ENCODE measurements at regions not wholly inside any gene's neighbourhood (a gene's known extent, or its start where the extent isn't known, plus 50 kb on each side); places are given as distances from the start of the nearest gene placed in this dataset.
A peak's percentile ranks its signal among the peaks of the same experiment; 100 is the strongest.

GRCh38 chr5:125814119-125814518 is 609.1 kb upstream of the GRAMD2B start:
- Histone ChIP-seq H3K79me2 (ENCODE audit: low read length) (no peaks in the 10 kb centered on the region), H3K9me2 (replicated peaks; ENCODE audit: low read length) (no peaks in the 10 kb centered on the region), H3K9me3 (ENCODE audit: low read length) (no peaks in the 10 kb centered on the region), H2AFZ (ENCODE audit: low read length) (no peak overlapping the region), H4K20me1 (ENCODE audit: low read length) (no peaks in the 10 kb centered on the region), H3K4me1 (ENCODE audit: insufficient read depth, low read length) (no peaks in the 10 kb centered on the region), H3K4me2 (ENCODE audit: low read length) (no peak overlapping the region), H3F3A (ENCODE audit: low read length, unreplicated experiment) (no peaks in the 10 kb centered on the region), H3K27ac (ENCODE audit: low read length) (no peak overlapping the region), H3K27me3 (ENCODE audit: low read length) (no peaks in the 10 kb centered on the region), H3K4me3 (ENCODE audit: low read length) (no peak overlapping the region), H3K36me3 (ENCODE audit: low read depth, low read length) (no peaks in the 10 kb centered on the region), H3K9ac (ENCODE audit: low read length) (no peak overlapping the region)
- BruUV-seq (replicated peaks) = no TSS peak
- CTCF ChIA-PET = no interaction called here
- TF ChIP-seq EZH2phosphoT487 (IDR thresholded peaks at IDR 0.05; ENCODE audit: borderline replicate concordance, low read length) (no peak), EZH2 (IDR thresholded peaks at IDR 0.05; ENCODE audit: low read length, unreplicated experiment) (no peak), CTCF (conservative IDR thresholded peaks at IDR 0.05; ENCODE audit: low read depth, low read length) (no peak)
- no peak for DNase-seq
- intact Hi-C loops (cut with micrococcal nuclease) = no loop called here
- ATAC-seq = no peak
- POLR2A ChIA-PET (ENCODE audit: unreplicated experiment) = no interaction called here

DNA sequence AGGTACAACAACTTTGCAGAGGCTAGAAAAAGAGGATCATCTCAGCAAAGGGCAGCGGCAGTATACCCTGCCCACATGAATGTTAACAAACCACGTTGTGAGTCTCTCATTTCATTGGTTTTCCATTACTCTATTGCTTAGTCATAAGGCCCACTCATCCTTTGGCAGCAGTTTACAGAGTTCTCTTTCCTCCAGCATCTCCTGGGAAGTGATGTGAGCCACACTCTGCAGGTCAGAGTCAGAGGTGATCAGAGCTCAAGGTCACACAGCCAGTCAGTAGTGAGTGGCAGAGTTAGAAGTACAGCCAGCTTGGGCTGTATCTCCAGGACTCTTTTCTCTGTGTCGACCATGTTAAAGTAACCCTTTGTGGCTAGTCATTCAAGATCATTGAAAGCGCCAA is 599.6 kb upstream of the GRAMD2B start:
- Histone ChIP-seq H3K4me1 (ENCODE audit: insufficient read depth, low read length) (peaks cover 3% of the 10 kb centered on the region; the same call in 1 of the 2 replicates), H3K9me2 (replicated peaks; ENCODE audit: low read length) (no peaks in the 10 kb centered on the region), H3K27ac (ENCODE audit: low read length) (no peak overlapping the region), H3K4me2 (ENCODE audit: low read length) (no peak overlapping the region), H3K9me3 (ENCODE audit: low read length) (no peaks in the 10 kb centered on the region), H3K4me3 (ENCODE audit: low read length) (no peak overlapping the region), H3K79me2 (ENCODE audit: low read length) (no peaks in the 10 kb centered on the region), H3K36me3 (ENCODE audit: low read depth, low read length) (no peaks in the 10 kb centered on the region), H3K9ac (ENCODE audit: low read length) (no peak overlapping the region), H3K27me3 (ENCODE audit: low read length) (no peaks in the 10 kb centered on the region), H2AFZ (ENCODE audit: low read length) (no peak overlapping the region), H3F3A (ENCODE audit: low read length, unreplicated experiment) (no peaks in the 10 kb centered on the region), H4K20me1 (ENCODE audit: low read length) (no peaks in the 10 kb centered on the region)
- peak; percentile 67 for DNase-seq
- BruUV-seq (replicated peaks) = no TSS peak
- CTCF ChIA-PET = no interaction called here
- TF ChIP-seq EZH2 (IDR thresholded peaks at IDR 0.05; ENCODE audit: low read length, unreplicated experiment) (no peak), EZH2phosphoT487 (IDR thresholded peaks at IDR 0.05; ENCODE audit: borderline replicate concordance, low read length) (no peak), CTCF (conservative IDR thresholded peaks at IDR 0.05; ENCODE audit: low read depth, low read length) (no peak)
- ATAC-seq = peak; percentile 64
- POLR2A ChIA-PET (ENCODE audit: unreplicated experiment) = no interaction called here
- intact Hi-C loops (cut with micrococcal nuclease) = no loop called here

GRCh38 chr5:125826214-125826613 is 597.0 kb upstream of the GRAMD2B start:
- intact Hi-C loops (cut with micrococcal nuclease) = no loop called here

More at GRCh38 chr5:125826214-125826613, 597.0 kb upstream of the GRAMD2B start:
- no peaks in the 10 kb centered on the region for H3K9me2 ChIP-seq (replicated peaks; ENCODE audit: low read length)
- POLR2A ChIA-PET (ENCODE audit: unreplicated experiment) = no interaction called here
- H3K4me3 ChIP-seq (ENCODE audit: low read length) = no peak overlapping the region
- H3K36me3 ChIP-seq (ENCODE audit: low read depth, low read length) = no peaks in the 10 kb centered on the region
- BruUV-seq (replicated peaks) = no TSS peak
- DNase-seq = no peak
- H3K9ac ChIP-seq (ENCODE audit: low read length) = no peak overlapping the region
- CTCF ChIA-PET = no interaction called here
- H3K27me3 ChIP-seq (ENCODE audit: low read length) = no peaks in the 10 kb centered on the region
- no peaks in the 10 kb centered on the region for H3K9me3 ChIP-seq (ENCODE audit: low read length)
- no peak overlapping the region for H3K27ac ChIP-seq (ENCODE audit: low read length)
- H4K20me1 ChIP-seq (ENCODE audit: low read length) = no peaks in the 10 kb centered on the region
- H3F3A ChIP-seq (ENCODE audit: low read length, unreplicated experiment) = no peaks in the 10 kb centered on the region
- TF ChIP-seq EZH2 (IDR thresholded peaks at IDR 0.05; ENCODE audit: low read length, unreplicated experiment) (no peak), EZH2phosphoT487 (IDR thresholded peaks at IDR 0.05; ENCODE audit: borderline replicate concordance, low read length) (no peak), CTCF (conservative IDR thresholded peaks at IDR 0.05; ENCODE audit: low read depth, low read length) (no peak)
- H3K4me2 ChIP-seq (ENCODE audit: low read length) = no peak overlapping the region
- no peak overlapping the region for H2AFZ ChIP-seq (ENCODE audit: low read length)
- no peak for ATAC-seq
- H3K4me1 ChIP-seq (ENCODE audit: insufficient read depth, low read length) = peaks cover 3% of the 10 kb centered on the region; the same call in 1 of the 2 replicates
- H3K79me2 ChIP-seq (ENCODE audit: low read length) = no peaks in the 10 kb centered on the region
